ENCODE measurements at regions not wholly inside any gene's neighbourhood (a gene's known extent, or its start where the extent isn't known, plus 50 kb on each side); places are given as distances from the start of the nearest gene placed in this dataset.

DNA sequence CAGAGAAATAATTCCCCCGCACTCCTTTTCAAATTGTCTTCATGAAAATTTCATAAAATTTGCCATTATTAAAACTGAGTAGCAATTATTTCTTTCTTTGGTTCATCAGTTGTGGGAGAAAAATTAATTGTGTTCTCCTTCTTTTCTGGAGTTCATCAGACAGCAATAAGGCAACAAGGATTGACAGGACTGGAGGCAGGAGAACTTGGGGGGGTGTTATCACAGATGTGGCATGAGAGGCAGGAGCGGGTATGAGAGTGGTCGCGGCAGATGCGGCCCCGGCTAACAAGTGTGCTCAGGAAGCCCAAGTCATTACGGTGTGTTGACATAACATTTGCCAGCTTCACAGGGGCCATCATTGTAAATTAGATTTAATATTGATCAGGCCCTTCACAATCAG is 306.6 kb upstream of the TMPO start:
- Histone ChIP-seq H3K4me3 (ENCODE audit: low read depth, low read length) (no peak overlapping the region), H3K27ac (ENCODE audit: low read depth, low read length) (no peak overlapping the region), H3K9me3 (ENCODE audit: control insufficient read depth, insufficient read depth, low read length) (no peaks in the 10 kb centered on the region), H3K27me3 (ENCODE audit: control insufficient read depth, insufficient read depth, low read length) (no peaks in the 10 kb centered on the region)
- no peak for DNase-seq (ENCODE audit: low read depth, low spot score)
- TF ChIP-seq, protein P1, sequence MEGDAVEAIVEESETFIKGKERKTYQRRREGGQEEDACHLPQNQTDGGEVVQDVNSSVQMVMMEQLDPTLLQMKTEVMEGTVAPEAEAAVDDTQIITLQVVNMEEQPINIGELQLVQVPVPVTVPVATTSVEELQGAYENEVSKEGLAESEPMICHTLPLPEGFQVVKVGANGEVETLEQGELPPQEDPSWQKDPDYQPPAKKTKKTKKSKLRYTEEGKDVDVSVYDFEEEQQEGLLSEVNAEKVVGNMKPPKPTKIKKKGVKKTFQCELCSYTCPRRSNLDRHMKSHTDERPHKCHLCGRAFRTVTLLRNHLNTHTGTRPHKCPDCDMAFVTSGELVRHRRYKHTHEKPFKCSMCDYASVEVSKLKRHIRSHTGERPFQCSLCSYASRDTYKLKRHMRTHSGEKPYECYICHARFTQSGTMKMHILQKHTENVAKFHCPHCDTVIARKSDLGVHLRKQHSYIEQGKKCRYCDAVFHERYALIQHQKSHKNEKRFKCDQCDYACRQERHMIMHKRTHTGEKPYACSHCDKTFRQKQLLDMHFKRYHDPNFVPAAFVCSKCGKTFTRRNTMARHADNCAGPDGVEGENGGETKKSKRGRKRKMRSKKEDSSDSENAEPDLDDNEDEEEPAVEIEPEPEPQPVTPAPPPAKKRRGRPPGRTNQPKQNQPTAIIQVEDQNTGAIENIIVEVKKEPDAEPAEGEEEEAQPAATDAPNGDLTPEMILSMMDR (IDR thresholded peaks at IDR 0.05; ENCODE audit: low read depth, low read length), result no peak
- ChIA-PET CTCF (no interaction called here), POLR2A (no interaction called here)

DNA sequence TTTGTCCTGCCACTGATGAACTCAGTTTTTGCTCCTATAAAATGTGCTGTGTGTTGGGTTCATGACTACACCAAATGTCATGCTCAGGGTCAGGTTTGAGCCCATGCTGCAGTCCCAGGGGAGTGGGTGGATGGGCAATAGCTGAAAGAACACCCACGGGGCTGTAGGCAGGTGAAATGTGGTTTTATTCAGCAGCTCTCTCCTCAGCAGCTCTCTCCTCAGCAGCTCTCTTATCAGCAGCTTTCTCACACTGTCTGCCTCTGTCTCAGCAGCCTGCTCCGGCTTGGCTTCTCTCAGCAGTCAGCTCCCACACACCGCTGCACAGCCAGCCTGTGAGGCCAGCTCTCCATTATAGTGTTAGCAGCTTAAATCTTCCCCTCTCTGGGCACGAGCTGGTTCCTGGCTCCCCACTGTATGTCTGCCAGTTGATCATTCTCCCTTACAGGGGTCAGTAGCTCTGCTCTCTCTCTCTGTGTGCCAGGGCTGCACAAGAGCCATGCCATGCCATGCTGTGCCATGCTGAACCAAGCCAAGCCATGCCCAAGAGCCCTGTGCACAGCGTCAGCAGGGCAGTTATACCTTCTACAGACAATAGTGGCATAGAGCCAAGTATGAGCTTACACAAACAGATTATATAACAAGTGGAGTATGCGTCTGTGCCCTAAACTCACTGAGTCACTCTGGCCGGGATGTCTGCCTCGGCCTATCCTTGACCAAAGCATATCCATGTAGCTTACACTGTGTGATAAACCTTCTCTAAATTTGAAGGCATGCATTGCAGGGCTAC is 303.3 kb upstream of the TMPO start:
- Histone ChIP-seq H3K9me3 (ENCODE audit: control insufficient read depth, insufficient read depth, low read length) (no peaks in the 10 kb centered on the region), H3K27me3 (ENCODE audit: control insufficient read depth, insufficient read depth, low read length) (no peaks in the 10 kb centered on the region), H3K27ac (ENCODE audit: low read depth, low read length) (no peak overlapping the region), H3K4me3 (ENCODE audit: low read depth, low read length) (no peak overlapping the region)
- ChIA-PET POLR2A (no interaction called here), CTCF (no interaction called here)
- TF ChIP-seq, protein P1 (IDR thresholded peaks at IDR 0.05; ENCODE audit: low read depth, low read length), result no peak
- DNase-seq (ENCODE audit: low read depth, low spot score), result no peak

DNA sequence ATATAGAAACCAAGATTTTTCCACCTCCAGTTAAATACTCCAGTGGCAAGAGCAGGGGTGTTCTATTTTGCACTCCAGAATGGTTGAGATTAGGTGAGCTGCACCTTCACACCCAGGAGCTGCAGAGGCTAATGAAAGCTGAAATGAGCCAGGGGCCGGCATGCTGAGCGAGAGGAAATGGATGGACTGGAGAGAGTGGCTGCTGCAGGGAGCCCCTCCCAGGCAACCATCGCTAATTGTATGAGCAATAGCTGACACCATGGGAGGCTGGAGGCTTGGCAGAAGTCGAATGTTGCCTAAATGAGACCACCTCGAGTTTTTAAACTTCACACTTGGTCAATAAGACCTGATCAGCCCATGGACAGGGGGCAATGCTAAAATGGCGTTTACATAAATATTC is 301.8 kb upstream of the TMPO start:
- TF ChIP-seq, protein P1 (IDR thresholded peaks at IDR 0.05; ENCODE audit: low read depth, low read length), result no peak
- Histone ChIP-seq H3K9me3 (ENCODE audit: control insufficient read depth, insufficient read depth, low read length) (no peaks in the 10 kb centered on the region), H3K4me3 (ENCODE audit: low read depth, low read length) (no peak overlapping the region), H3K27ac (ENCODE audit: low read depth, low read length) (no peak overlapping the region), H3K27me3 (ENCODE audit: control insufficient read depth, insufficient read depth, low read length) (no peaks in the 10 kb centered on the region)
- POLR2A ChIA-PET, result no interaction called here
- CTCF ChIA-PET, result no interaction called here
- no peak for DNase-seq (ENCODE audit: low read depth, low spot score)

DNA sequence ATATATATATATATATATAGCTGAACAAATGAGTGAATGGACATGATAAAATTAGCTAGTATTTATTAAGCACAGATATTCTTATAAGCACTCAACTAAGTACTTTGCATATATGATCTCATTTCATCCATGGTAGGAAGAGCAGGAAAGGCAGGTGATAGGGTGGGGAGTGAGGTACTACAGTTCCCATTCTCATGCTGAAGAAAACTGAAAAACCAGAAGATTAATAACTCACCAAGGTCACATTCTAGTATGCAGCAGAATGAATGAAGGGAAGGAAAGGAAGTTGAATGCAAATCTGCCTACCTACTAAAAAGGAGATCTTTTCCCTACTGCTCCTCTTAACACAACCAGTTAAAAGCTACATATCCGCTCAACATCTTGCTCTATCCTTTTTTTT is 298.1 kb upstream of the TMPO start:
- ChIA-PET POLR2A (interaction anchor here (0.6 kb wide), 1 partner anchor 43 kb away, joined by 6 read pairs; no protein-coding TSS in a partner anchor), CTCF (no interaction called here)
- Histone ChIP-seq H3K4me3 (ENCODE audit: low read depth, low read length) (no peak overlapping the region), H3K9me3 (ENCODE audit: control insufficient read depth, insufficient read depth, low read length) (no peaks in the 10 kb centered on the region), H3K27ac (ENCODE audit: low read depth, low read length) (no peak overlapping the region), H3K27me3 (ENCODE audit: control insufficient read depth, insufficient read depth, low read length) (no peaks in the 10 kb centered on the region)
- DNase-seq (ENCODE audit: low read depth, low spot score), result no peak
- TF ChIP-seq, protein P1 (IDR thresholded peaks at IDR 0.05; ENCODE audit: low read depth, low read length), result no peak

DNA sequence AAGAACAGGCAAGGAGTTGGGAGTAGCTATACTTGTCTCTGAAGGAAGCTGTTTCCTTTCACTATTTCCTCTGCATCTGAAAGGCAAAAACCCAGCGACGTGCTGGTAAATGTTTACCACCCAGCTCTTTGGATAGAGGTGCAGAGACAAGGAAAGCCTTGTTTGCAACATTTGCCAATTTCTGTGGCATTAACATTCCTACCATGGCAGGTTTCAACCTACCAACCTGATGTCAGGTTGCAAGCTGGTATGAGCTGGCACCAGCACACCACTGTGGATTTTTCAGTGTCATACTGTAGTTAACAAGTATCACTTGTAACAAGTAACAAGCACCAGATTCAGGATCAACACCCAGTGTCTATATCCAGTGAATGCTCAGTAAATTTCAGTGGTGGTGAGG is 294.8 kb upstream of the TMPO start:
- Histone ChIP-seq H3K27ac (ENCODE audit: low read depth, low read length) (no peak overlapping the region), H3K9me3 (ENCODE audit: control insufficient read depth, insufficient read depth, low read length) (no peaks in the 10 kb centered on the region), H3K4me3 (ENCODE audit: low read depth, low read length) (no peak overlapping the region), H3K27me3 (ENCODE audit: control insufficient read depth, insufficient read depth, low read length) (no peaks in the 10 kb centered on the region)
- CTCF ChIA-PET, result no interaction called here
- POLR2A ChIA-PET, result no interaction called here
- no peak for DNase-seq (ENCODE audit: low read depth, low spot score)
- TF ChIP-seq, protein P1 (IDR thresholded peaks at IDR 0.05; ENCODE audit: low read depth, low read length), result no peak

All from AG04450 (cell line).